Ascending aorta (tissue), 2 donors: ENCODE measurements at regions not wholly inside any gene's neighbourhood (a gene's known extent, or its start where the extent isn't known, plus 50 kb on each side); places are given as distances from the start of the nearest gene placed in this dataset.

ENCODE experiments used
- DNase-seq, 2 donors: peaks; one replicate each; pipeline ENCODE4 v3.0.0-alpha.2; 2019; ENCODE audit warnings: low spot score in 2 of 2
- H3K27ac ChIP-seq, 2 donors: fragments of 200-600 bp; sonication (generic); one replicate each; pipeline ENCODE4 v1.5.1; 2016 to 2017; ENCODE audit warnings: mild to moderate bottlenecking in 1 of 2
- H3K27me3 ChIP-seq: fragments of 200-600 bp; sonication (generic); one replicate; pipeline ENCODE4 v1.5.1; 2017
- H3K36me3 ChIP-seq, 2 donors: fragments of 200-600 bp; sonication (generic); one replicate each; pipeline ENCODE4 v1.5.1; 2016
- H3K4me1 ChIP-seq, 2 donors: fragments of 200-600 bp; sonication (generic); one replicate each; pipeline ENCODE4 v1.5.1; 2016 to 2017; ENCODE audit warnings: mild to moderate bottlenecking in 1 of 2
- H3K4me3 ChIP-seq, 2 donors: fragments of 200-600 bp; sonication (generic); one replicate each; pipeline ENCODE4 v1.5.1; 2016 to 2017; ENCODE audit warnings: mild to moderate bottlenecking in 1 of 2
- H3K9me3 ChIP-seq, 2 donors: fragments of 200-600 bp; sonication (generic); one replicate each; pipeline ENCODE4 v1.5.1; 2016
- intact Hi-C: fragments of 100-400 bp; cut with DNase I; formaldehyde crosslinking; loops from one replicate; pipeline ENCODE4 v1.15.1; 2023
- TF ChIP-seq, protein P1 (sequence below), 3 experiments: fragments of 200-600 bp in 2 of 3; fragments of 450-650 bp in 1 of 3; sonication (generic) in 2 of 3; IDR thresholded peaks; one replicate each; pipeline ENCODE4 v1.5.1; 2016 to 2019; ENCODE audit warnings: antibody characterized with exemption in 3 of 3, mild to moderate bottlenecking in 1 of 3, moderate library complexity in 1 of 3

DNA sequence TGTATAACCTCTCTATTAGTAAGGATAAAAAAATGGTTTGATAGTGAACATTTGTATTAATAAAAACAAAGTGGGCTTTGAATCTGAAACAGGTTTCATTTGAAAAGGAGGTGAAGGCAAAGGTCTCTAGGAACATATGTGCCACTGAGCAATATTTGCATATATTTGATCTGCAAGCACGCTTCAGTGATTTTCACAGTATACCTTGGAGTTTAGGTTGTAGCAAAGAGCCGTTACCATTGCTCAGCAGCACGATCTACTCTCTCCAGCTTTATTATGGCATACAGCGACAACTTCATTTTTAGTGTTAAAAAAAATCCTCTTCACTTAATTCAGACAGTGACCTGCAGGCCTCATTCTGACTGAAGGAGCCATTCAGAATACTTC, 75.8 kb upstream of the ZEB2 start:
- peak overlapping the region in 1 of 2 donors; percentile 20 for H3K4me3 ChIP-seq
- no peak for DNase-seq

DNA sequence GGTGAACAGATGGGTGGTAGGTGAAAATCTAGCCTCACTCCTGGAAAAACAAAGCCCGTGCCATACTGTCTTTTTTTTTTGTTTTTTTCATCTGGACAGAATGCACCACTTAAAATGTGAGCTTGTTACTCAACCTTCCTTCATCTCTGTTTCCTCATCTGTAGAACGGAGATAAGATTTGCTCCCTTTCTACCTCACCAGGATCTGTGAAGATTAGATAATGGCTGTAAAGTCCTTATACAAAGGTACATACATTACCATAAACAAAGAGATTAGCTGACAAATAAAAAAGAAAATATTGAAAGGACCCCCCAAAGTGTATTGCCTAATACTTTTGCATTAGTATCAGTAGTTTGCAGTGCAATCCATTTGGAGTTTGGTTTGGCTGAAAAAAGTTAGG, 75.4 kb upstream of the ZEB2 start:
- TF ChIP-seq, protein P1, sequence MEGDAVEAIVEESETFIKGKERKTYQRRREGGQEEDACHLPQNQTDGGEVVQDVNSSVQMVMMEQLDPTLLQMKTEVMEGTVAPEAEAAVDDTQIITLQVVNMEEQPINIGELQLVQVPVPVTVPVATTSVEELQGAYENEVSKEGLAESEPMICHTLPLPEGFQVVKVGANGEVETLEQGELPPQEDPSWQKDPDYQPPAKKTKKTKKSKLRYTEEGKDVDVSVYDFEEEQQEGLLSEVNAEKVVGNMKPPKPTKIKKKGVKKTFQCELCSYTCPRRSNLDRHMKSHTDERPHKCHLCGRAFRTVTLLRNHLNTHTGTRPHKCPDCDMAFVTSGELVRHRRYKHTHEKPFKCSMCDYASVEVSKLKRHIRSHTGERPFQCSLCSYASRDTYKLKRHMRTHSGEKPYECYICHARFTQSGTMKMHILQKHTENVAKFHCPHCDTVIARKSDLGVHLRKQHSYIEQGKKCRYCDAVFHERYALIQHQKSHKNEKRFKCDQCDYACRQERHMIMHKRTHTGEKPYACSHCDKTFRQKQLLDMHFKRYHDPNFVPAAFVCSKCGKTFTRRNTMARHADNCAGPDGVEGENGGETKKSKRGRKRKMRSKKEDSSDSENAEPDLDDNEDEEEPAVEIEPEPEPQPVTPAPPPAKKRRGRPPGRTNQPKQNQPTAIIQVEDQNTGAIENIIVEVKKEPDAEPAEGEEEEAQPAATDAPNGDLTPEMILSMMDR (IDR thresholded peaks at IDR 0.05), result no peak
- Histone ChIP-seq H3K4me3 (no peak overlapping the region), H3K9me3 (no peaks in the 10 kb centered on the region), H3K27ac (peak overlapping the region in 1 of 2 donors; percentile 31), H3K27me3 (no peaks in the 10 kb centered on the region), H3K36me3 (no peaks in the 10 kb centered on the region), H3K4me1 (peaks cover 0 to 5% of the 10 kb centered on the region in 2 donors)
- intact Hi-C loops, result no loop called here
- DNase-seq, result no peak

More for the DNA sequence above, 75.8 kb upstream of the ZEB2 start:
- Histone ChIP-seq H3K27me3 (no peaks in the 10 kb centered on the region), H3K9me3 (no peaks in the 10 kb centered on the region), H3K4me1 (peaks cover 0 to 5% of the 10 kb centered on the region in 2 donors), H3K27ac (peak overlapping the region; percentile 31 to 68), H3K36me3 (no peaks in the 10 kb centered on the region)
- intact Hi-C loops, result no loop called here
- TF ChIP-seq, protein P1 (IDR thresholded peaks at IDR 0.05), result no peak

DNA sequence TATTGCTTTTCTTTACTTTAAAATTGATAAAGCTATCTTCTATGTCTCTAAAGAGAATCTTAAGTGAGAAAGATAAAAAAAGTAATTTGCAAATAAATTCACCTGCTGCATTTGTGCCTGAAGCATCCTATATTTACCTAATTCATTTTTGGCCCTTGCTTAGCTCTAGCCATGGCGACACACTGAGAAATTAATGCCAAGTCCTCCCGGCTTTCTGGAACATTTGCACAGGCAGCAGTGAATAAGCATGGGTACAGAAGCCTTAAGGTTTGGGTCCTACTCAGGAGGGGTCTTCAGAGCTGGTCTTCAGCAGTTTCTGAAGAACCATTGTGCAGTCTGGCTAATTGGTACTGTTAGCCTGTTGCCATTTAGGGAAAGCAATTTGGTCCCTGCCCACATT, 73.9 kb upstream of the ZEB2 start:
- peaks cover 0 to 5% of the 10 kb centered on the region in 2 donors for H3K4me1 ChIP-seq
- no peak for DNase-seq
- intact Hi-C loops, result no loop called here
- no peaks in the 10 kb centered on the region for H3K36me3 ChIP-seq
- H3K9me3 ChIP-seq, result no peaks in the 10 kb centered on the region
- no peaks in the 10 kb centered on the region for H3K27me3 ChIP-seq
- no peak overlapping the region for H3K4me3 ChIP-seq
- no peak overlapping the region for H3K27ac ChIP-seq
- TF ChIP-seq, protein P1 (IDR thresholded peaks at IDR 0.05), result no peak

DNA sequence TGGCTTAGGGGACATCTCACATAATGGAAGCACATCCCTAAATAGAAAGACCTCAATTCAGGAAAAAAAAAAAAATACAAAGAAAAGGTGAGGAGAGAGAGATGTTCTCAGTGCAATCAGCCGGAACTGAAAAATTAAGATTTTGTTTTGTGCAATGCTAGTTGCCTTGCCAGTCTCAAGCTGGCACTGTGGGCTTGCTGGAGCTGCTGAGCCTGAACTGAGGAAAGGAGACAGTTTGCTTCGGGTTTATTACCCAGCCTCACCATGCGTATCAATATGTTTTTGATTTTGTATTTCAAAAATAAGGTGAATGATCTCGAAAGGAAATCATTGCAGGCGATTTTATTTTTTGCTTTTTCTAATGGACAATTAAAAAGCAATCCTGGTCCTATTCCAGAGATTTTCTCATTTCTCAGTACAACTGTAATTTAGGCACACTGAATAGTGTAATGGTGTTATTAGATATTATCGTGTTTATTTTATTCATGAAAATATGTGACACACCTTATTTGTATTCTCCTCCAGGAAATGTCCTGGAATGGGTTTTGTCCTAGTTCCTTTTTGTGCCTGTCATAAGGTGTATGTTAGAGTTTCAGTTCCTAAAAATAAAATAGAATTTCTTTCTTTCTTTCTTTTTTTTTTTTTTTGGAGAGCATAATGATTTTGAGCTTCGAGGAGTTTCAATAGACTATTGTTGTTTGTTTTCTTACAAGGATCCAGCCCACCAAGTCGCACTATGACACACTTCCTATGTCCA, 72.8 kb upstream of the ZEB2 start:
- H3K27me3 ChIP-seq, result no peaks in the 10 kb centered on the region
- H3K4me3 ChIP-seq, result no peak overlapping the region
- TF ChIP-seq, protein P1 (IDR thresholded peaks at IDR 0.05), result no peak
- H3K27ac ChIP-seq, result no peak overlapping the region
- intact Hi-C loops, result no loop called here
- DNase-seq, result no peak
- peaks cover 0 to 5% of the 10 kb centered on the region in 2 donors for H3K4me1 ChIP-seq
- H3K9me3 ChIP-seq, result no peaks in the 10 kb centered on the region
- H3K36me3 ChIP-seq, result no peaks in the 10 kb centered on the region

DNA sequence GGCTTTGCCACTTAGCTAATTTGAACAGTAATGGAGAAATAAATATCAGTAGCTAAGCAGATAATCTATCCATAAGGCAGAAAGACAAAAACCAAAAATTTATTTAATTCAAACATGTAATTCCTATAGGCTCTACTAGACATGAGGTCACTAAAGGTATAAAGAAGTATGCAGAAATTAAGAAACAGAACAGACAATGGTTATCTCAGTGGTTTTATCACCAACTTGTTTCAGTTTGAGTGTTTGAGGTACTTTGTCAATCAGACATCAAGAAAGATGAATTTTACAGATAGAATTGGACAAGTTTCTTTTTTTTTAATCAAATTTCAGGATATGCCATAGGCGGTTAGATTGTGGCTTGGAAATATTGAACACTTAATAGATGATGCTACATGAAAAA, 67.4 kb upstream of the ZEB2 start:
- Histone ChIP-seq H3K4me3 (no peak overlapping the region), H3K36me3 (no peaks in the 10 kb centered on the region), H3K27me3 (no peaks in the 10 kb centered on the region), H3K9me3 (no peaks in the 10 kb centered on the region), H3K4me1 (no peaks in the 10 kb centered on the region), H3K27ac (no peak overlapping the region)
- no peak for DNase-seq
- intact Hi-C loops, result no loop called here
- TF ChIP-seq, protein P1 (IDR thresholded peaks at IDR 0.05), result no peak
